ENCODE measurements at regions not wholly inside any gene's neighbourhood (a gene's known extent, or its start where the extent isn't known, plus 50 kb on each side); places are given as distances from the start of the nearest gene placed in this dataset.

- no peak for DNase-seq (ENCODE audit: extremely low read depth, low read depth)
- TF ChIP-seq CTCF (IDR thresholded peaks at IDR 0.05; ENCODE audit: low read depth, low read length), result no peak
These were observed 526.7 kb upstream of the TYRP1 start for GRCh38 chr9:12166518-12166917.

DNA sequence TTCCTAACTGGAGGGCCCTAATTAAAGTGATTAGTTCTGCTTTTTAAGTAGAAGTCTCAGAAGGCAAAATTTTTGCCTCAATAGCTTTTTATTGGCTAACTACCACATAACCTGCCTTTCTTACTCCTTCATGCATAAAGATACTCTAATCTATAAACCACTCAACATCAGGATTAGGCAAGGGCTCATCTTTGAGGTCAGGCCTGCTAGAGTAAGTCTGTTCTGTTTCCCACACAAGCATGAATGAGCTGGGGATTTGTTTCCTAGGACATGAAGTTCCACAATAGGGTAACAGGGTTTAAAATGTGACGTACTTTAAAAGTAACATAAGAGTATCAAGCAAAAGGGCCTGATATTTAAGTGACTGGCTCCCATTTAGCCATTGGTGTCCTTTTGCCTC is 522.7 kb upstream of the TYRP1 start:
- no peak for DNase-seq (ENCODE audit: extremely low read depth, low read depth)
- TF ChIP-seq CTCF (IDR thresholded peaks at IDR 0.05; ENCODE audit: low read depth, low read length), result no peak

GRCh38 chr9:12178634-12179033 is 514.6 kb upstream of the TYRP1 start:
- no peak for TF ChIP-seq CTCF (IDR thresholded peaks at IDR 0.05; ENCODE audit: low read depth, low read length)
- DNase-seq (ENCODE audit: extremely low read depth, low read depth), result no peak

DNA sequence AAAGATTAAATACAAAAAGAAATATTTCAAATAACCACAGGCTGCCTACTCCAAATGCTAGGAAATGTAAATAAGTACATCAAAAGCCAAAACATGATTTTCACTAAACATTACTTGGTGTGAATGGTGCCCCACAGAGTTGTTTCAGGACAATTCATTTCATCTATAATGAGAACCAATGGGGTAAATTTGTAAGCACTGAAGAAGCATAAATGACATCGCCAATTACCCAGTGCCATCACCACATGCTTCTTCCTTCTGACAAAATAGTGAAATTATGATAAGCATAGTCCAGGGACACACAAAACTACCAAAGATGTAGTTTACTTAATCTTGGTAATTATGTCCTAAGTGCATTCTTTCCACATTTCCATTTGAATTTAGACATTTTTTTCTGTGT is 510.4 kb upstream of the TYRP1 start:
- TF ChIP-seq CTCF (IDR thresholded peaks at IDR 0.05; ENCODE audit: low read depth, low read length), result no peak
- DNase-seq (ENCODE audit: extremely low read depth, low read depth), result no peak

DNA sequence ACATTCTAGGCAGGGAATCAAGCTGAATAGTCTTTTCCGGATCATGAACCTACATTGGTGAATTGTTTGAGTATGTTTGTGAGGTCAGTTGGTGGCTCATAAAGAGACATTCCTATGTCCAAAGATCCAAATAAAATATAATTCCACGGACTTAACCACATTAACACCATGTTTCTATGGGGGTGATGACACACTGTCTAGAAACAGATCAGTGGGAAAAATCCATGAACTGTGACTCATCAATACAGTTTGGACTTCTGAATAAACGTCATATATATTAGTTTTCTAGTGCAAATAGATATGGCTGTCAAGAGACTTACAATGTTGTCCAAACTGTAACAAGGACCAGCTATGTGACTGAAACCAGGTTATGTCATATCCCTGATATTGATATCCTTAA is 509.9 kb upstream of the TYRP1 start:
- no peak for TF ChIP-seq CTCF (IDR thresholded peaks at IDR 0.05; ENCODE audit: low read depth, low read length)

DNA sequence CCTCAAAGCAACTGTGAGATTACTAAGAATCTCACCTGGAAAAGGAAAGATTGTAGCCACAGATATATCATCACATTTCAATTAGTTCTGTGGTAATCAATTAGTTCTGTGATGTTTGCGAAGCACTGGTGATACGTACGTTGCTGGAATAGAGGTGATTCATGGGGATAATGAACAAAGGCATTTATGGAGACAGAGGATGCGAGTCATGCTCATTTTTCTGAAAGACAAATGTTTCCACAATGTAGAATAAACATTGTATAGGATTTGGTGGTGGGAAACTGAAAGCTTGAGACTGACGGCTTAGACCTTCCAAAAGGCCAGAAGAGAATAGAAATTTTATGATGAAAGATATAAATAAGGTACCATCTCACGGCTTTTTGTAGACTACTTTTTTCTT is 507.3 kb upstream of the TYRP1 start:
- no peak for DNase-seq (ENCODE audit: extremely low read depth, low read depth)
- TF ChIP-seq CTCF (IDR thresholded peaks at IDR 0.05; ENCODE audit: low read depth, low read length), result no peak

More for the DNA sequence above, 509.9 kb upstream of the TYRP1 start:
- DNase-seq (ENCODE audit: extremely low read depth, low read depth), result no peak

DNA sequence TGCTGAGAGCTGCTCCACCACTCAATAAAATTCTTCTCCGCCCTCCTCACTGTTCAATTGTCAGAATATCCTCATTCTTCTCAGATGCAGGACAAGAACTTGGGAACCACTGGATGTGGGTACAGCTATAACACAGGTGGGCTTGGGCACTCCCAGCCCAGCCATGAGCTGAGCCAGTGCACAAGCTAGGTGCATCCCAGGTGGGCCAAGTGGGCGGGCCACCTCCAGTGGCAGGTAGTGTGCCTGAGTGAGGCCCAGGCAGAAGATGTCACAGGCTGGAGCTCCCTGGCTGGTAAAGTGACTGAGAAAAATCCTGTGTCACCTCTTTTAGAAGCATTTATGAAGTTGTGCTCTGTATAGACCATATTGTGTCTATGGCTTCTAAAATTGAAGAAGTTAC is 501.6 kb upstream of the TYRP1 start:
- DNase-seq (ENCODE audit: extremely low read depth, low read depth), result no peak
- TF ChIP-seq CTCF (IDR thresholded peaks at IDR 0.05; ENCODE audit: low read depth, low read length), result no peak

All from AG09319 (cell line).